ENCODE measurements at regions not wholly inside any gene's neighbourhood (a gene's known extent, or its start where the extent isn't known, plus 50 kb on each side); places are given as distances from the start of the nearest gene placed in this dataset.

GRCh38 chr18:73839441-73839840 is 308.2 kb downstream of the FBXO15 start:
- TF ChIP-seq ZFX (IDR thresholded peaks at IDR 0.05): no peak
- no peak for TF ChIP-seq CTCF (conservative IDR thresholded peaks at IDR 0.05)
- H3K27ac ChIP-seq: no peak overlapping the region

DNA sequence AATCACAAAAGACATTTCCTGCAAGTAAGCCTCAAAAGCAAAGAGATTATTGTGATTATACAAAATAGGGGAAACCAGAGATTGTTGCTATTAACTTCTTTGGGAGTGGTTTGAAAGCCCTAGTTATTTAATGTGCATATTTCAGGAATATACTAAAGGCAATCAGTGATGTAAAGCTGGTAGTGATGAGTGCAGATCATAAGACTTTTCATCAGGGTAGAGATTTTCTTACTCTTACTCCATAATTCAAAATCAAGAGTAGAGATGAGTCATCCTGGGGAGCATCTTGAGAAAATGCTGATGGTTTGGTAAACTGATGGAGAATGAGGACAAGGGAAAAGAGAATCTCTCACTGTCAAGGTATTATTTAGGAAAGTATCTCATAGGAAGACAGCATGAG is 309.5 kb downstream of the FBXO15 start:
- TF ChIP-seq ZFX (IDR thresholded peaks at IDR 0.05) (no peak), CTCF (conservative IDR thresholded peaks at IDR 0.05) (no peak)
- H3K27ac ChIP-seq: no peak overlapping the region

GRCh38 chr18:73835656-73836364 is 311.8 kb downstream of the FBXO15 start:
- TF ChIP-seq CTCF (conservative IDR thresholded peaks at IDR 0.05) (no peak), ZFX (IDR thresholded peaks at IDR 0.05) (no peak)
- no peak overlapping the region for H3K27ac ChIP-seq

DNA sequence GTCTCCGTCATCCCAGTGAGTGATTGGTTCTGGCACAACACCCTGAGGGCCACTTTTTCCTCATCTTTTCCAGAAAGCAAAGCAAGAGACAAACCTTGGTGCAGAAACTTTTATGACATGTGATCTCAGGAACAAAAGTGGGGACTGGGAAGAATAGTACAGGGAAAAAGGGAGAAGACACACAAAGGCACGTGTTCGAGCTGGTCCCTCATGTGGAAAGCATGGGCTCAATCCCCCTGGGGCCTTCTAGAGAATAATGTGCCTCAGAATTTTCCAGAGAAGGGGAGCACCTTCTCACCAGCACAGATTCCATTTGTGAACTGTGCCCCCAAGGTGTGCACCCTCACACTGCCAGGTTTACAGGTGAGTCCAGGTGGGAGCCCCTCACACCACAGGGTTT is 312.6 kb downstream of the FBXO15 start:
- no peak overlapping the region for H3K27ac ChIP-seq
- TF ChIP-seq ZFX (IDR thresholded peaks at IDR 0.05): no peak
- TF ChIP-seq CTCF (conservative IDR thresholded peaks at IDR 0.05): no peak

- H3K27ac ChIP-seq: no peak overlapping the region
- TF ChIP-seq ZFX (IDR thresholded peaks at IDR 0.05): no peak
- TF ChIP-seq CTCF (conservative IDR thresholded peaks at IDR 0.05): no peak
Measured at GRCh38 chr18:73831688-73832087, 315.9 kb downstream of the FBXO15 start.

- H3K27ac ChIP-seq: no peak overlapping the region
- no peak for TF ChIP-seq ZFX (IDR thresholded peaks at IDR 0.05)
- no peak for TF ChIP-seq CTCF (conservative IDR thresholded peaks at IDR 0.05)
Measured at GRCh38 chr18:73829146-73829545, 318.5 kb downstream of the FBXO15 start.

- no peak for TF ChIP-seq ZFX (IDR thresholded peaks at IDR 0.05)
- no peak for TF ChIP-seq CTCF (conservative IDR thresholded peaks at IDR 0.05)
- no peak overlapping the region for H3K27ac ChIP-seq
Measured at GRCh38 chr18:73827801-73828200, 319.8 kb downstream of the FBXO15 start.

All from C4-2B (cell line).